Neuronal stem cell (in vitro differentiated cells): ENCODE measurements at regions not wholly inside any gene's neighbourhood (a gene's known extent, or its start where the extent isn't known, plus 50 kb on each side); places are given as distances from the start of the nearest gene placed in this dataset.
A peak's percentile ranks its signal among the peaks of the same experiment; 100 is the strongest.

Experiments
- DNase-seq: peaks from one replicate; pipeline ENCODE4 v3.0.0-alpha.2; 2013; ENCODE audit warnings: low spot score
- H2AFZ ChIP-seq: one replicate; pipeline ENCODE4 v1.6.1; 2013; ENCODE audit warnings: mild to moderate bottlenecking, low read length, inconsistent platforms
- H2AK5ac ChIP-seq: 2 replicates; pipeline ENCODE4 v1.6.1; 2013; ENCODE audit warnings: low read depth, mild to moderate bottlenecking, inconsistent platforms, low read length, moderate library complexity, mixed read lengths
- H2BK120ac ChIP-seq: 2 replicates; pipeline ENCODE4 v1.6.1; 2013; ENCODE audit warnings: low read depth, mild to moderate bottlenecking, inconsistent platforms, low read length, moderate library complexity, mixed read lengths
- H2BK12ac ChIP-seq: one replicate; pipeline ENCODE4 v1.6.1; 2013; ENCODE audit warnings: low read length, inconsistent platforms
- H2BK15ac ChIP-seq: 2 replicates; pipeline ENCODE4 v1.6.1; 2013; ENCODE audit warnings: mild to moderate bottlenecking, low read length, inconsistent platforms, mixed read lengths
- H2BK5ac ChIP-seq: one replicate; pipeline ENCODE4 v1.6.1; 2013; ENCODE audit warnings: inconsistent platforms, mild to moderate bottlenecking, low read length, moderate library complexity
- H3K14ac ChIP-seq: one replicate; pipeline ENCODE4 v1.6.1; 2013; ENCODE audit warnings: low read length, inconsistent platforms
- H3K18ac ChIP-seq: 2 replicates; pipeline ENCODE4 v1.6.1; 2013; ENCODE audit warnings: low read length, inconsistent platforms
- H3K23ac ChIP-seq: 2 replicates; pipeline ENCODE4 v1.6.1; 2013; ENCODE audit warnings: low read depth, mild to moderate bottlenecking, mixed read lengths, low read length, inconsistent platforms; ENCODE audit not compliant: poor library complexity
- H3K27ac ChIP-seq: replicated peaks from 3 replicates; pipeline ENCODE4 v1.5.1; 2013; ENCODE audit warnings: low read length, inconsistent platforms
- H3K27me3 ChIP-seq, 3 experiments: 2 replicates each; pipeline ENCODE4 v1.6.1; 2013; ENCODE audit warnings: low read length in 3 of 3, mild to moderate bottlenecking in 2 of 3, inconsistent platforms in 1 of 3, low read depth in 1 of 3, mixed read lengths in 1 of 3, moderate library complexity in 1 of 3; ENCODE audit not compliant: control insufficient read depth in 3 of 3, insufficient read depth in 3 of 3
- H3K36me3 ChIP-seq, 2 donors: replicated peaks in 1 of 2; 2 replicates each; pipeline ENCODE4 v1.6.1; 2013; ENCODE audit warnings: low read length in 2 of 2; ENCODE audit not compliant: control insufficient read depth in 2 of 2, insufficient read depth in 2 of 2
- H3K4ac ChIP-seq: 2 replicates; pipeline ENCODE4 v1.6.1; 2013; ENCODE audit warnings: inconsistent platforms, mild to moderate bottlenecking, low read length, moderate library complexity
- H3K4me1 ChIP-seq, 2 donors: 1 replicate in 1 of 2; 2 replicates in 1 of 2; pipeline ENCODE4 v1.6.1; 2013; ENCODE audit warnings: low read length in 2 of 2, low read depth in 1 of 2; ENCODE audit not compliant: control insufficient read depth in 2 of 2, insufficient read depth in 1 of 2
- H3K4me2 ChIP-seq: one replicate; pipeline ENCODE4 v1.6.1; 2013; ENCODE audit warnings: mild to moderate bottlenecking, low read length, inconsistent platforms; ENCODE audit not compliant: insufficient read depth, poor library complexity, severe bottlenecking
- H3K4me3 ChIP-seq, 2 donors: 2 replicates each; pipeline ENCODE4 v1.5.1; 2013; ENCODE audit warnings: low read length in 2 of 2, mild to moderate bottlenecking in 2 of 2, inconsistent platforms in 1 of 2, moderate library complexity in 1 of 2
- H3K79me1 ChIP-seq: one replicate; pipeline ENCODE4 v1.6.1; 2013; ENCODE audit warnings: low read depth, mild to moderate bottlenecking, inconsistent platforms, low read length, moderate library complexity
- H3K9ac ChIP-seq: one replicate; pipeline ENCODE4 v1.6.1; 2013; ENCODE audit warnings: mild to moderate bottlenecking, low read depth, low read length, inconsistent platforms; ENCODE audit not compliant: poor library complexity
- H3K9me3 ChIP-seq, 2 donors: replicated peaks in 1 of 2; 2 replicates each; pipeline versions ENCODE3 to v1.6.1; 2013; ENCODE audit warnings: low read length in 2 of 2, mild to moderate bottlenecking in 2 of 2, inconsistent platforms in 1 of 2, low read depth in 1 of 2, mixed read lengths in 1 of 2, moderate library complexity in 1 of 2; ENCODE audit not compliant: control insufficient read depth in 2 of 2, insufficient read depth in 1 of 2
- H4K8ac ChIP-seq: one replicate; pipeline ENCODE4 v1.6.1; 2013; ENCODE audit warnings: low read depth, mild to moderate bottlenecking, inconsistent platforms, low read length, moderate library complexity
- H4K91ac ChIP-seq: one replicate; pipeline ENCODE4 v1.6.1; 2013; ENCODE audit warnings: low read length, low read depth, mild to moderate bottlenecking, inconsistent platforms; ENCODE audit not compliant: poor library complexity
- WGBS, 2 donors: extraction: QIAGEN DNeasy Blood & Tissue Kit; methylation state at CpG; one replicate each; pipeline ENCODE4 v1.1.7; 2013; ENCODE audit warnings: missing lambda C conversion rate in 2 of 2, mixed read lengths in 1 of 2; ENCODE audit not compliant: insufficient read length in 2 of 2, insufficient replicate concordance in 1 of 2; ENCODE audit errors: extremely low coverage in 2 of 2; 5-methylcytosine and 5-hydroxymethylcytosine counted together

DNA sequence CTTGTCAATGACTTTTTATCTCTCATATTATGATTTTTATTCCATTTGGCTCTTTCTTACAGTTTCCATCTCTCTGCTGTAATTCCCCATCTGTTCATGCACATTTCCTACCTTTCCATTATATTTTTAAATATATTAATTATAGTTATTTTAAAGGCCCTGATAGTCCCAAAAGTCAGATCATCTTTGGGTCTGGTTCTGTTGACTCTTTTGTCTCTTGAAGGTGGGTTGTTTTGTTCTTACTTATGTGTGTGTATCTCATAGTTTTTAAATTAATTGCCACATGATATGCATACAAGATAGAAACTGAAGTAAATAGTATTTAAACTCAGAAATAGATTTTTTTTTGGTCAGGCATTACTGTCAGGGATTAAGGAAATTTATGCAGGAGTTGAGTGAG is 178.0 kb upstream of the AJAP1 start:
- no peaks in the 10 kb centered on the region for H3K4me1 ChIP-seq

DNA sequence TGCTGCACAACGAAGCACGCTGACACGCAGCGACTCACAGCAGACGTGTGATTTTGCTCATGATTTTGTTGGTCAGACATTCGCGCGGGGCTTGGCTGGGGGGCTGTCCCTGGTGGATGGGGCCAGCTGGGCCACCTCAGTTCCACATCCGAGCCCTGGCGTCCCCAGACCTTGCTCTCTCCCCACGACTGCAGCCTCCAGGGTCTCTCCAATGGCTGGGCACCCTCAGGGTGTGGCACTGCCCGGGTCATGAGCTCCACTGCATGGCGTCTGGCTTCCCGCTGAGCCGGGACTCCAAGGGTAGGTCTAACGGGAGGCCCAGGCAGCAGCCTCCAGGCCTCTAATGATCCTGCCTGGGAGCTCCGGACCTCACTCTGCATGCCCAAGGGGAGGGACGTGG is 173.0 kb upstream of the AJAP1 start:
- Histone ChIP-seq H2BK12ac (no peak overlapping the region), H2BK15ac (peak overlapping the region; percentile 6), H3K4me3 (peak overlapping the region in 1 of 2 donors; percentile 19), H2AK5ac (peak overlapping the region; percentile 48), H3K4me1 (peaks cover 0 to 5% of the 10 kb centered on the region in 2 donors), H3K14ac (peak overlapping the region; percentile 60), H4K91ac (no peak overlapping the region), H3K23ac (no peak overlapping the region), H4K8ac (no peak overlapping the region), H3K27ac (no peak overlapping the region), H3K18ac (peak overlapping the region; percentile 9), H2AFZ (no peak overlapping the region), H3K4me2 (no peak overlapping the region), H3K9ac (no peak overlapping the region), H3K9me3 (peaks cover 0 to 7% of the 10 kb centered on the region in 2 donors), H3K36me3 (no peaks in the 10 kb centered on the region), H3K79me1 (no peaks in the 10 kb centered on the region), H2BK120ac (no peak overlapping the region), H2BK5ac (no peak overlapping the region), H3K4ac (no peak overlapping the region), H3K27me3 (no peaks in the 10 kb centered on the region)
- DNase-seq: no peak
- WGBS, 2 donors: no CpG with 5 or more reads among the region's 18 CpGs

More for the DNA sequence above, 178.0 kb upstream of the AJAP1 start:
- no peak overlapping the region for H2BK120ac ChIP-seq
- H3K23ac ChIP-seq: no peak overlapping the region
- no peaks in the 10 kb centered on the region for H3K27me3 ChIP-seq
- H4K8ac ChIP-seq: no peak overlapping the region
- H2BK12ac ChIP-seq: no peak overlapping the region
- no peaks in the 10 kb centered on the region for H3K36me3 ChIP-seq
- H3K14ac ChIP-seq: no peak overlapping the region
- no peak overlapping the region for H3K4me3 ChIP-seq
- H3K18ac ChIP-seq: no peak overlapping the region
- H3K79me1 ChIP-seq: no peaks in the 10 kb centered on the region
- H2BK5ac ChIP-seq: no peak overlapping the region
- no peak overlapping the region for H3K9ac ChIP-seq
- H3K9me3 ChIP-seq: peaks cover 0 to 12% of the 10 kb centered on the region in 2 donors
- no peak overlapping the region for H2BK15ac ChIP-seq
- DNase-seq: no peak
- H3K4me2 ChIP-seq: no peak overlapping the region
- no peak overlapping the region for H3K27ac ChIP-seq
- no peak overlapping the region for H2AK5ac ChIP-seq
- H4K91ac ChIP-seq: no peak overlapping the region
- no peak overlapping the region for H3K4ac ChIP-seq
- H2AFZ ChIP-seq: no peak overlapping the region

DNA sequence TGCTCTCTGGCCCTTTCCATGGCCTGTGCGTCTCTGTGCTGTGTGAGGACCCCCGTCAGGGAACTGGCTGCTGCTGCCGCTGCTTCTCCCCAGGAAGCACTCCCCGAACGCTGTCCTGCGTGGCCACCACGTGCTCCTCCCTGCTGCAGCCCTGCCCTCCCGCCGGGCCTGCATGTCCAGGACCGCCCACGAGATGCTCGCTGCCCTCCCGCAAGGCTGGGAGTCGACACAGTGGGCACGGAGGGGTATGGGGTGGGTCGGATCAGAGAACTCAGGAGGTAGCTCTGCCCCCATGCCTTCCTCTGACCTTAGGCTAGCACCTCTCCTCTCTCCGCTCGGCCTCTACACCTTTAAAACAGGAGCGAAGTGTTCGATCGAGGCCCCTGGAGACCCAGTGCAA is 171.9 kb upstream of the AJAP1 start:
- H2AFZ ChIP-seq: no peak overlapping the region
- H2BK5ac ChIP-seq: no peak overlapping the region
- H3K79me1 ChIP-seq: no peaks in the 10 kb centered on the region
- peak overlapping the region; percentile 79 for H3K9ac ChIP-seq
- H2BK15ac ChIP-seq: peak overlapping the region; percentile 65
- H3K18ac ChIP-seq: peak overlapping the region; percentile 66
- H3K4me1 ChIP-seq: peaks cover 0 to 5% of the 10 kb centered on the region in 2 donors
- no peak overlapping the region for H3K14ac ChIP-seq
- H2BK12ac ChIP-seq: no peak overlapping the region
- H3K27me3 ChIP-seq: no peaks in the 10 kb centered on the region
- H3K27ac ChIP-seq: no peak overlapping the region
- no CpG with 5 or more reads among the region's 21 CpGs for WGBS, 2 donors
- no peak overlapping the region for H3K4me2 ChIP-seq
- no peak for DNase-seq
- no peak overlapping the region for H3K4me3 ChIP-seq
- H2BK120ac ChIP-seq: no peak overlapping the region
- H3K9me3 ChIP-seq: peaks cover 0 to 2% of the 10 kb centered on the region in 2 donors
- H3K36me3 ChIP-seq: no peaks in the 10 kb centered on the region
- peak overlapping the region; percentile 85 for H2AK5ac ChIP-seq
- H4K91ac ChIP-seq: no peak overlapping the region
- H3K4ac ChIP-seq: no peak overlapping the region
- peak overlapping the region; percentile 74 for H4K8ac ChIP-seq
- peak overlapping the region; percentile 23 for H3K23ac ChIP-seq

DNA sequence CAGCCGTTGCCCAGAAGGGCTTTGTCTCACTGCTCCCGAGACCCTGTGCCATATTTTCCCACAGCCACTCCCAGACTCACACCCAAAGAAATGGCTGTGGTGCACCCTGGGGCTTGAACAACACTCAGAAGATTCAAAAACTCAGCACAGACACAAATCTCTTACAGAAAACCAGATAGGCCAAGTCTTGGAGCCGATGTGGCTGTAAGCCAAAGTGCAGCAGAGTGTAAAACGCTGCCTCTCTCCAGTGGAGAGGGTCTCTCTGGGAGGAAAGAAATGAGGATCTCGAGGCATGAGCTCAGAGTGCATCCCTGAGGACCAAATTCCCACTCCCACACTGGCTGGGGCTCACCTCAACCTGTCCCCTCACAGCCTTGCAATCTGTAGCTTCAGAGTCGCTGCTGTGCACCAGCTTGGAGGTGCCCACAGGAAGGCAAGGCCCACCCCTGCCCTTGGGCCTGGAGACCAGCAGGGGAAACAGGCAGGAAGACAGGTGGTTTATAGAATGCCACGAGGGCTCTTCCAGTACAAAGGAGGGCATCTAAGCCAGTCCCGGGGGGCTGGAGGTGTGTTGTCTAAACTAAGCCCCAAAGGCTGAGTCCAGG is 171.3 kb upstream of the AJAP1 start:
- Histone ChIP-seq H3K79me1 (no peaks in the 10 kb centered on the region), H3K4me1 (peaks cover 0 to 5% of the 10 kb centered on the region in 2 donors), H2BK5ac (no peak overlapping the region), H3K9ac (no peak overlapping the region), H4K91ac (no peak overlapping the region), H3K4me2 (no peak overlapping the region), H3K9me3 (peaks cover 0 to 2% of the 10 kb centered on the region in 2 donors), H2BK120ac (no peak overlapping the region), H3K27ac (no peak overlapping the region), H3K27me3 (no peaks in the 10 kb centered on the region), H2BK15ac (no peak overlapping the region), H2BK12ac (no peak overlapping the region), H4K8ac (no peak overlapping the region), H3K23ac (no peak overlapping the region), H3K18ac (peak overlapping the region; percentile 2), H2AK5ac (peak overlapping the region; percentile 85), H3K14ac (no peak overlapping the region), H2AFZ (no peak overlapping the region), H3K4me3 (no peak overlapping the region), H3K4ac (no peak overlapping the region), H3K36me3 (no peaks in the 10 kb centered on the region)
- no CpG with 5 or more reads among the region's 8 CpGs for WGBS, 2 donors
- no peak for DNase-seq
